ENCODE measurements at regions not wholly inside any gene's neighbourhood (a gene's known extent, or its start where the extent isn't known, plus 50 kb on each side); places are given as distances from the start of the nearest gene placed in this dataset.
A peak's percentile ranks its signal among the peaks of the same experiment; 100 is the strongest.

GRCh38 chr1:83813576-83813975 lies 185.4 kb downstream of the TTLL7 start:
- no peak for TF ChIP-seq POLR2A (IDR thresholded peaks at IDR 0.05)
- TF ChIP-seq CTCF (IDR thresholded peaks at IDR 0.05): no peak
- 100% methylated on average over 1 of the region's 4 CpGs for WGBS (ENCODE audit: insufficient coverage, low coverage, low lambda C conversion rate, missing lambda C conversion rate)
- H3K36me3 ChIP-seq: no peaks in the 10 kb centered on the region
- H3K4me1 ChIP-seq: peaks cover 0 to 29% (median 6%) of the 10 kb centered on the region in 4 donors
- H3K27me3 ChIP-seq: no peaks in the 10 kb centered on the region
- DNase-seq: no peak
- no peak for ATAC-seq
- no peak overlapping the region for H3K4me3 ChIP-seq
- H3K27ac ChIP-seq: no peak overlapping the region
- intact Hi-C loops (cut with DNase I): no loop called here
- H3K9me3 ChIP-seq: no peaks in the 10 kb centered on the region

DNA sequence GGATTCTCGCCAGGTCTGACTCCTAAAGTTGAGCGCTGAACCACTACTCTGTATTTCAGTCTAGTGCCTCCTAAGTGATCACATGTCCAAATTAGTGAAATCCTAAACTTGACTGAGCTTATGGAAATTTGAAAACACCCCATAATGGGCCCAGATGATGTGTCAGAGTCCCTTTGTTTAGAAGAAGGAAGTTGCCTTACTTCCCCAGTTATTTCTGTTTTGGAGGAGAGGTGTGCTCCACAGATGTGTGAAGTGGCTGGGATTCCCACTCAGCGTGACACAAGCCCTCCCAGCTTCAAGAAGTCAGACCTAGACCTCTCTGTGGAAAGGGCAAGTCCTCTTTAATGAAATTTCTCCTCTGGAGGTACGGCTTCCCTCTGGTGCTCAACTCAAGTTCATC lies 188.8 kb downstream of the TTLL7 start:
- intact Hi-C loops (cut with DNase I): no loop called here
- no peak for ATAC-seq
- no peak for DNase-seq
- no peaks in the 10 kb centered on the region for H3K9me3 ChIP-seq
- H3K27ac ChIP-seq: no peak overlapping the region
- TF ChIP-seq POLR2A (IDR thresholded peaks at IDR 0.05): no peak
- no peak for TF ChIP-seq CTCF (IDR thresholded peaks at IDR 0.05)
- H3K4me3 ChIP-seq: no peak overlapping the region
- no peaks in the 10 kb centered on the region for H3K27me3 ChIP-seq
- 84% methylated on average over 3 of the region's 4 CpGs for WGBS (ENCODE audit: insufficient coverage, low coverage, low lambda C conversion rate, missing lambda C conversion rate)
- H3K4me1 ChIP-seq: peaks cover 0 to 17% (median 3%) of the 10 kb centered on the region in 4 donors
- H3K36me3 ChIP-seq: no peaks in the 10 kb centered on the region

- ATAC-seq: peak; percentile 57 to 91 (median 72)
- Histone ChIP-seq H3K27ac (no peak overlapping the region), H3K9me3 (no peaks in the 10 kb centered on the region), H3K27me3 (no peaks in the 10 kb centered on the region), H3K36me3 (no peaks in the 10 kb centered on the region), H3K4me3 (no peak overlapping the region), H3K4me1 (peaks cover 0 to 9% (median 0%) of the 10 kb centered on the region in 4 donors)
- intact Hi-C loops (cut with DNase I): no loop called here
- DNase-seq: peak in 1 of 3 donors; percentile 58
- TF ChIP-seq CTCF (IDR thresholded peaks at IDR 0.05) (no peak), POLR2A (IDR thresholded peaks at IDR 0.05) (no peak)
These were observed 190.4 kb downstream of the TTLL7 start for GRCh38 chr1:83808536-83808935.

GRCh38 chr1:83807821-83808220 lies 191.1 kb downstream of the TTLL7 start:
- H3K27ac ChIP-seq: no peak overlapping the region
- TF ChIP-seq CTCF (IDR thresholded peaks at IDR 0.05): no peak
- DNase-seq (no peak), ATAC-seq (no peak)
- 68% methylated on average over 3 of the region's 3 CpGs for WGBS (ENCODE audit: insufficient coverage, low coverage, low lambda C conversion rate, missing lambda C conversion rate)
- H3K4me3 ChIP-seq: no peak overlapping the region
- intact Hi-C loops (cut with DNase I): no loop called here
- no peaks in the 10 kb centered on the region for H3K27me3 ChIP-seq
- no peaks in the 10 kb centered on the region for H3K36me3 ChIP-seq
- no peaks in the 10 kb centered on the region for H3K9me3 ChIP-seq
- H3K4me1 ChIP-seq: peaks cover 0 to 9% (median 0%) of the 10 kb centered on the region in 4 donors

GRCh38 chr1:83807231-83807630 lies 191.7 kb downstream of the TTLL7 start:
- intact Hi-C loops (cut with DNase I): no loop called here
- Histone ChIP-seq H3K4me1 (peaks cover 0 to 14% (median 0%) of the 10 kb centered on the region in 4 donors), H3K27me3 (no peaks in the 10 kb centered on the region), H3K9me3 (no peaks in the 10 kb centered on the region), H3K4me3 (no peak overlapping the region), H3K27ac (no peak overlapping the region), H3K36me3 (no peaks in the 10 kb centered on the region)
- ATAC-seq (no peak), DNase-seq (no peak)
- no peak for TF ChIP-seq CTCF (IDR thresholded peaks at IDR 0.05)
- no peak for TF ChIP-seq POLR2A (IDR thresholded peaks at IDR 0.05)
- 92% methylated on average over 1 of the region's 1 CpG for WGBS (ENCODE audit: insufficient coverage, low coverage, low lambda C conversion rate, missing lambda C conversion rate)

Data from right lobe of liver (tissue), 6 donors.